ENCODE measurements at regions not wholly inside any gene's neighbourhood (a gene's known extent, or its start where the extent isn't known, plus 50 kb on each side); places are given as distances from the start of the nearest gene placed in this dataset.
"Not testable (repeated sequence)": the region's sequence is repeated elsewhere in the genome, so short reads cannot be mapped to it uniquely, and the experiment has no call there.

DNA sequence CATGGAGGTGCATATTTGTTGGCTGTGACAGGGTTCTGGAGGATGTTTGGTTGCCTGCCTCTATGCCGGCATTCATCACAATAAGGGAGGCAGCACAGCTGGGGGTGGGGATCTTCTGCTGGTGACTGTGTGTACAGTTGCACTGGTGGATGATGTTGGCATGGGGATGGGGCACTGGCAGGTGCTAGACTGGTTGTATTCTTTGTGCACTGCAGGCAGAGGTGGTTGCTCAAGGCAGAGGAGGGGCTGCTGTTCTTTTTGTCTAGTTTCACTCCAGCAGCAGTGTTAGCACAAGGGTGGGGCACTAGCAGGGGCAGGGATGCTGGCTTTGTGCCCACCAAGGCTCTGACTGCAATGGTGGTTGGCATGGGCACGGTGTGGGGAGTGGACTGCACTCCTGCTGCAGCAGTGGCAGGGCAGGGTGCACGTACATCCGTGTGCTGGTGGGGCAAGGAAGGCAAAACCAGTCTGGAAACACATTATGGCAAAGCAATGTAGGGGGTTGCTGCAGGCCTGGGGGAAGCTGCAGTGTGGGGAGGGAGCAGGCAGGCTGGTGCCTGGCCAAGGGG lies 69.3 kb downstream of the ISOC1 start:
- DNase-seq (ENCODE audit: low spot score): no peak

DNA sequence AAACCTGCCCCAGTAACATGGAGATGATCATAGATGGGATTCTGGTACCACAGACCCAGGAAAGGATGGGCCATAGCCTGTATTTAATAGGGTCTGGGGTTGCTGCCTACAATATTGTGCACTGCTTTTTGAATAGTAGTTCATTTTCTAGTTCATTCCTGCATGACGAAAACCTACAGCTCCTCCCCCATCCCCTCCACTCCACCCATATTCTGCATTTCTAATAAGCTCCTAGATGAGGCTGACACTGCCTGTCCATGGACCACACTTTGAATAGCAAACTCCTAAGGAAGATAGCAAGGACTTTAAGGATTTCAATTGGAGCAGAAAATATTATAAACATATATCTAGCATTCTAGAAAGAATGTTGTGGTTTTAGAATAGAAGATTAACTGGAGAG lies 75.5 kb downstream of the ISOC1 start:
- no peak for DNase-seq (ENCODE audit: low spot score)

- DNase-seq (ENCODE audit: low spot score): no peak
These were observed 76.8 kb downstream of the ISOC1 start for GRCh38 chr5:129171194-129171944.

- DNase-seq (ENCODE audit: low spot score): no peak
These were observed 78.0 kb downstream of the ISOC1 start for GRCh38 chr5:129172580-129172979.

GRCh38 chr5:129173771-129174170 lies 79.2 kb downstream of the ISOC1 start:
- DNase-seq (ENCODE audit: low spot score): no peak

GRCh38 chr5:129174480-129174879 lies 79.9 kb downstream of the ISOC1 start:
- no peak for DNase-seq (ENCODE audit: low spot score)

- DNase-seq (ENCODE audit: low spot score): no peak
These were observed 82.9 kb downstream of the ISOC1 start for GRCh38 chr5:129177451-129177850.

DNA sequence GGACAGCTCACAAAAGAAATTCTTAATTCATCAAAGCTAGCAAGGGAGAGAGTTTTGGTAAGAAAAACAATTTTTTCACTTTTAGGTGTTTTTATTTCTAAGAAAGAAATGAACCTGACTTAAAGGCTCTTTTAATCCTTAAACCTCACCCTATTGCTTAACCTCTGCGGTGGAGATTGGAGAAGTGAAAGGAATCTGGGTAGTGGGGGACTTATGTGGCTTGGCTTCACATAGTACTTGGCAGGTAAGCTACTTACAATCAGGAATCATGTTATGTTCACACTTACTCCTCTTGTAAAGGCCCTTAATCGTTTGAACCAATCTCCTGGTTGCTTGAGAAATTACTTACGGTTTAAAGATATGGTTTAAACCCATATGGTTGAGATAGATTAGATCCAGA lies 104.8 kb downstream of the ISOC1 start:
- no peak for DNase-seq (ENCODE audit: low spot score)

DNA sequence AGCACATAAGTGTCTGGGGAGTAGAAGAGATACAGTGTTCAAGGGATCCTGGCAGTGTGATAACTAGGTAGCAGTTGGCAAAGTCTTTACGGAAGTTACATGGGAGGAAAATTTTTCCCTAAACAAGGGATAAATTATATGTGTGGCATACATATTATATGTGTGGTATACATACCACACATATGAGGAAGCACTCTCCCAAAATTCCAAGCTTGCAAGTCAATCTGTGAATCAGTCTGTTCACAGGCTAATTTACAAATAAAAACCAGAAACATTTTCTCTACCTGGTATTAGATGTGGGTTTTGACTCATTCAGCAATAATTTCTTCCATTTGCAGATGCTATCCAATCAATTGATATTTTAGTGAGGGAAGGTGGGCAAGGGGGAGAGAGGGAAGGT lies 110.0 kb downstream of the ISOC1 start:
- DNase-seq (ENCODE audit: low spot score): no peak

DNA sequence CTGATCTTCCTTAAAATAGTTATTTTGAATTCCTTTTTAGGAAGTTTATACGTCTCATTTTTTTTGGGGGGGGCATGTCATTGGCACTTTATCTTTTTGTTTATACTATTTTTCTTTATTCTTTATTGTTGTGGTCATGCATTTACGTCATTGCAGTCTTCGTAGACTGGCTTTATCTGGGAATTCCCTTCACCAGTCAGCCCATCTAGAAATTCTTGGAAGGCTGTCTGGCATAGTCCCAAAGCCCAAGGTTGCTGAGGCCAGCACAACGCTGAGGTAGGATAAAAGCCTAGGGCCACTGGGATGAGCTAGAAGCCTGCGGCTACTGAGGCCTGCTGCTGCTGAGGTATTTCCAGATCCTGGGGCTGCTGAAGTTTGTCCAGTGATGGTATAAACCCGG lies 121.5 kb downstream of the ISOC1 start:
- no peak for DNase-seq (ENCODE audit: low spot score)

DNA sequence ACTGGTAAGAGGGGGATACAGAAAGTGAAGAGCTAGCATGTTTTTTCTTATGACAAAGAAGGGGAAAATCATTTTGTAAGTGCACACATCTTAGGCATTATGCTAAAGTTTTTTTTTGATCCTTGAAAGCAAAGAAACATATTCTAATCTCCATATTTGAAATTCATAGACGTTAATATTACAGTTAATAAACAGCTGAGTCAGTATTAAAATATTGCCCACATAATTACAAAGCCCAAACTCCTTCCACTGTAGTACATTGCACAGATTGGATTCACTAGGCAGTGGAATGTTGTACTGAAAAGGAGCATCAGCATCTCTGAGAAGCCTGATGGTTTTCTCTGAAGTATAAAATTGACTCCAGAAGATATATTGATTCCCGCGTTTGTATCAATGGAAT lies 122.6 kb downstream of the ISOC1 start:
- no peak for DNase-seq (ENCODE audit: low spot score)

- DNase-seq (ENCODE audit: low spot score): no peak
These were observed 128.6 kb downstream of the ISOC1 start for GRCh38 chr5:129223178-129223577.

DNA sequence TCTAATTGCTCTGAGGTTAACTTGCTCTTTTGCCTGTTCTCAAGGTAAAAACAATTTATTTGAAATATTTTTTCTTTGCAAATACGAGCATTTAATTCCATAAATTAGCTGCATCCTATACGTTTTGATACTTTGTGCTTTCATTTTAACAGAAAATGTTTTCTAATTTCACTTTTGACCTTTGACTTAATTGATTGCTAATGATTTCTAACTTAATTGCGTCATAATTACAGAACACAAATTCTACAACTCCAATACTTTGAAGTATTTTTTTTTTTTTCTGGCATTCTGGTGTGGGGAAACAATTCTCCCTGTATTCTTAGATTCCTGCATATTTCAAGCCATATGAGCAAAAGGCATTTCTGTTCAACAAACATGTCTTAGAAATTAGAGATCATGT lies 134.0 kb downstream of the ISOC1 start:
- DNase-seq (ENCODE audit: low spot score): no peak

- no peak for DNase-seq (ENCODE audit: low spot score)
These were observed 147.2 kb downstream of the ISOC1 start for GRCh38 chr5:129241755-129242154.

GRCh38 chr5:129243039-129243438 lies 148.5 kb downstream of the ISOC1 start:
- DNase-seq (ENCODE audit: low spot score): no peak

GRCh38 chr5:129244478-129244877 lies 149.9 kb downstream of the ISOC1 start:
- no peak for DNase-seq (ENCODE audit: low spot score)

- DNase-seq (ENCODE audit: low spot score): no peak
These were observed 150.9 kb downstream of the ISOC1 start for GRCh38 chr5:129245489-129245888.

- no peak for DNase-seq (ENCODE audit: low spot score)
These were observed 151.5 kb downstream of the ISOC1 start for GRCh38 chr5:129246088-129246487.

DNA sequence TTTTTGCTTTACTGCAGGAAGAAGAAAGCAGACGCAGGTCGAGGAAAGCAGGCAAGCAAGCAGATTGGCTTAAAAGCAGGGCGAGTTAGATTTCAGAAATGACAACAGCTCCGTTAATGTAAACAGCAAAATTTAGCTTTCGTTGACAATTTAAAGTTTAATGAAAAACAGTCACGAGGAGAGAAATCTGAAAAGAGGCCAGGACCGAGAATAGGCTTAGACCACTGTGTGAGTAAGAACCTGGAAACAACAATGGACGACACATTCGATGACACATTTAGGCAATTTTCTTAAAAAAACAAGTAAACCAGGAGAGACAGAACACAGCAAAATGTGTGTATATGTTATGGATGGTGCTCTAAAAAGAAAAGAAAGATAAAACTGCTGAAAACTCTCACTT lies 155.3 kb downstream of the ISOC1 start:
- no peak for DNase-seq (ENCODE audit: low spot score)

DNA sequence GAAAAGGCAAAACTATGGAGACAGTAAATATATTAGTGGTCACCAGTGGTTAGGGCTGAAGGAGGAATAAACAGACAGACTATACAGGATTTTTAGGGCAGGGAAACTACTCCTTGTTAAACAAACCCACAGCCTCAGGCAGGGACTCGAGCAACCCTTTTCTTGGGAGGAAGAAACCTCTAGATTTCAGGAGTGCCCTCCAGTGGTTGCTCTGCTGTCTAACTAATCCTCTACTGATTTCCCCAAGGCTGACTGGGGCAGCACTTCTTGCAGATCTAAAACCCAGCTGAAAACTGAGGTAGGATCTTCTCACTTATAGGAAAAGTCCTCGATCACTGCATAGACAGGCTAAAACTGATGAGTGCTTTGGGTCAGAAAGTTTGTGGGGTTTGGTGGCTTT lies 176.8 kb downstream of the ISOC1 start:
- no peak for DNase-seq (ENCODE audit: low spot score)

GRCh38 chr5:129284010-129284409 lies 176.1 kb upstream of the ADAMTS19 start:
- DNase-seq (ENCODE audit: low spot score): no peak

DNA sequence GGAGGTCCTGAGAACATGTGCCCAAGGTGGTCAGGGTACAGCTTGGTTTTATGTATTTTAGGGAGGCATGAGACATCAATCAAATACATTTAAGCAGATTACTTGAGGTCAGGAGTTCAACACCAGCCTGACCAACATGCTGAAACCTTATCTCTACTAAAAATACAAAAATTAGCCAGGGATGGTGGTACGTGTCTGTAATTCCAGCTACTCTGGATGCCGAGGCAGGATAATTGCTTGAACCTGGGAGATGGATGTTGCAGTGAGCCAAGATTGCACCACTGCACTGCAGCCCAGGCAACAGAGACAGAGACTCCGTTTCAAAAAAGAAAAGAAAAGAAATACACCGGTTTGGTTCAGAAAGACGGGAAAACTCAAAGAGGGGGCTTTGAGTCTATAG lies 165.9 kb upstream of the ADAMTS19 start:
- DNase-seq (ENCODE audit: low spot score): not testable (repeated sequence)

GRCh38 chr5:129306725-129307124 lies 153.4 kb upstream of the ADAMTS19 start:
- no peak for DNase-seq (ENCODE audit: low spot score)

- no peak for DNase-seq (ENCODE audit: low spot score)
These were observed 137.1 kb upstream of the ADAMTS19 start for GRCh38 chr5:129322968-129323367.

Measured in mucosa of gallbladder (tissue), 1 donor.